ENCODE measurements at regions not wholly inside any gene's neighbourhood (a gene's known extent, or its start where the extent isn't known, plus 50 kb on each side); places are given as distances from the start of the nearest gene placed in this dataset.
A peak's percentile ranks its signal among the peaks of the same experiment; 100 is the strongest.

- H3K9me3 ChIP-seq: no peaks in the 10 kb centered on the region
- no peaks in the 10 kb centered on the region for H3K27me3 ChIP-seq (replicated peaks; ENCODE audit: insufficient read depth)
- H3K36me3 ChIP-seq: no peaks in the 10 kb centered on the region
- WGBS: 39% methylated on average over 4 of the region's 4 CpGs
- H3K4me1 ChIP-seq (replicated peaks): no peaks in the 10 kb centered on the region
- H3K27ac ChIP-seq: no peak overlapping the region
- intact Hi-C loops (cut with DNase I): no loop called here
- TF ChIP-seq POLR2A (IDR thresholded peaks at IDR 0.05): no peak
- TF ChIP-seq POLR2AphosphoS5 (IDR thresholded peaks at IDR 0.05): no peak
- no peak for TF ChIP-seq CTCF (IDR thresholded peaks at IDR 0.05)
- H3K4me3 ChIP-seq: no peak overlapping the region
- no peak for DNase-seq (ENCODE audit: low spot score)
These were observed 55.5 kb upstream of the SYPL1 start for GRCh38 chr7:106167439-106168136.

GRCh38 chr7:106166651-106167342, 54.7 kb upstream of the SYPL1 start:
- peak; percentile 64 to 81 (median 75) for TF ChIP-seq CTCF (IDR thresholded peaks at IDR 0.05)
- TF ChIP-seq POLR2A (IDR thresholded peaks at IDR 0.05): no peak
- TF ChIP-seq POLR2AphosphoS5 (IDR thresholded peaks at IDR 0.05): peak; percentile 34
- Histone ChIP-seq H3K4me3 (no peak overlapping the region), H3K27ac (no peak overlapping the region), H3K9me3 (no peaks in the 10 kb centered on the region), H3K27me3 (replicated peaks; ENCODE audit: insufficient read depth) (no peaks in the 10 kb centered on the region), H3K4me1 (replicated peaks) (no peaks in the 10 kb centered on the region), H3K36me3 (no peaks in the 10 kb centered on the region)
- intact Hi-C loops (cut with DNase I): no loop called here
- peak; percentile 57 for DNase-seq (ENCODE audit: low spot score)
- 57% methylated on average over 7 of the region's 7 CpGs for WGBS

GRCh38 chr7:106165337-106165736, 53.2 kb upstream of the SYPL1 start:
- Histone ChIP-seq H3K36me3 (no peaks in the 10 kb centered on the region), H3K27me3 (replicated peaks; ENCODE audit: insufficient read depth) (no peaks in the 10 kb centered on the region), H3K27ac (no peak overlapping the region), H3K9me3 (no peaks in the 10 kb centered on the region), H3K4me1 (replicated peaks) (no peaks in the 10 kb centered on the region), H3K4me3 (no peak overlapping the region)
- 67% methylated on average over 2 of the region's 2 CpGs for WGBS
- no peak for TF ChIP-seq POLR2A (IDR thresholded peaks at IDR 0.05)
- TF ChIP-seq POLR2AphosphoS5 (IDR thresholded peaks at IDR 0.05): no peak
- no peak for DNase-seq (ENCODE audit: low spot score)
- intact Hi-C loops (cut with DNase I): no loop called here

- Histone ChIP-seq H3K9me3 (no peaks in the 10 kb centered on the region), H3K36me3 (no peaks in the 10 kb centered on the region), H3K4me1 (replicated peaks) (no peaks in the 10 kb centered on the region), H3K4me3 (no peak overlapping the region), H3K27me3 (replicated peaks; ENCODE audit: insufficient read depth) (no peaks in the 10 kb centered on the region), H3K27ac (no peak overlapping the region)
- TF ChIP-seq CTCF (IDR thresholded peaks at IDR 0.05) (no peak), POLR2A (IDR thresholded peaks at IDR 0.05) (no peak), POLR2AphosphoS5 (IDR thresholded peaks at IDR 0.05) (no peak)
- no peak for DNase-seq (ENCODE audit: low spot score)
- intact Hi-C loops (cut with DNase I): no loop called here
These were observed 51.1 kb upstream of the SYPL1 start for GRCh38 chr7:106163257-106163656.

All from prostate gland (tissue), 2 donors.